GM21737 (cell line): ENCODE measurements at regions not wholly inside any gene's neighbourhood (a gene's known extent, or its start where the extent isn't known, plus 50 kb on each side); places are given as distances from the start of the nearest gene placed in this dataset.

Experiments
- ATAC-seq: cut with Tn5 transposase; IDR thresholded peaks from one replicate; pipeline ENCODE4 v1.9.1; 2021; ENCODE audit warnings: mild to moderate bottlenecking, moderate library complexity; ENCODE audit not compliant: unreplicated experiment

DNA sequence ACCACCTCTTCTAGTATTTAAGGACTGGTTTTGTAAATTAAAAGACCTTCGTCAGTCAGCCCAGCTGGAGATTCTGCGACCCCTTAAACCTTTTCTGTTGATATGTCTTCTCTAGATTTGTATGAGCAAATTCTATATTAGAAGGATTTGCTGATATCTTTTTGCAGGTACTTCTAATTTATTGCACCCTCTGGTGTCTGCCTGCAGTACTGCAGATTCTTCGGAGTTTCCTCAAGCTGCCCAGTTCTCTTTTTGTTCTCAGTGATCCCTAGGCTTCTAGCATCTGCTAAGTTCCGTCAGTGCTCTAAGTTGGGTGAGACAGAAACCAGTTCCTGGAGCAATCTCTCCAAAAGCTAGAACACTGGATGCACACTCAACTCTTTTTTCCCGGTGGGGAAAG lies 545.2 kb downstream of the C4orf33 start:
- no peak for ATAC-seq

- ATAC-seq = no peak
These were observed 549.5 kb downstream of the C4orf33 start for GRCh38 chr4:129645461-129645860.

GRCh38 chr4:129668092-129668491 lies 572.1 kb downstream of the C4orf33 start:
- no peak for ATAC-seq

GRCh38 chr4:129672941-129673340 lies 577.0 kb downstream of the C4orf33 start:
- no peak for ATAC-seq

GRCh38 chr4:129675036-129675435 lies 579.1 kb downstream of the C4orf33 start:
- ATAC-seq = no peak

DNA sequence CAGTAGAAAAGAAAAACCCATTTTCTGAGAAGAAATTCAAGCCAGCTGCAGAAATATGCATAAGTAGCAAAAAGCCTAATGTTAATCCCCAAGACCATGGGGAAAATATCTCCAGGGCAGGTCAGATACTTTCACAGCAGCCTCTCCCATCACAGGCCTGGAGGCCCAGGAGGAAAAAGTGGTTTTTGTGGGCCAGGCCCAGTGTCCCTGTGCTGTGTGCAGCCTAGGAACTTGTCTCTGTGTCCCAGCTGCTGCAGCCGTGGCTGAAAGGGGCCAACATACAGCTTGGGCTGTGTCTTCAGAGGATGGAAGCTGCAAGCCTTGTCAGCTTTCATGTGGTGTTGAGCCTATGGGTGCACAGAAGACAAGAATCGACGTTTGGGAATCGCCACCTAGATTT lies 581.0 kb downstream of the C4orf33 start:
- no peak for ATAC-seq

DNA sequence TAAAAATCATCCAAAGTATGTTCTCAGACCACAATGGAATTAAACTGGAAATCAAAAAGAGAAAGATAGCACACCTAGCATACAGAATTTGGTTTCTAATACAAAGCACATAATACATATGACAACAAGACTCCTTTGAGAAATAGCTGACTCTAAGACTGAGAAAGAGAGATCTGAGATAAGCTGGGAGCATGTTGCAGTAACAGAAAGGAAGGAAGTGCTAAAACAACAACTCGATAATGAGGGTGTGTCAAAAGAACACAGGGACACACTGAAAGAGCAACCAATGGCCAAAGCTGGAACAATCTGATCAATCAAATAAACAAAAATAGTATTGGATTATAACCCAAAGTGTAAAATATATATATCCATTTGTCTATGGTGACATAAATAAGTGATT lies 586.6 kb downstream of the C4orf33 start:
- ATAC-seq = no peak

GRCh38 chr4:129707949-129708348 lies 612.0 kb downstream of the C4orf33 start:
- no peak for ATAC-seq

DNA sequence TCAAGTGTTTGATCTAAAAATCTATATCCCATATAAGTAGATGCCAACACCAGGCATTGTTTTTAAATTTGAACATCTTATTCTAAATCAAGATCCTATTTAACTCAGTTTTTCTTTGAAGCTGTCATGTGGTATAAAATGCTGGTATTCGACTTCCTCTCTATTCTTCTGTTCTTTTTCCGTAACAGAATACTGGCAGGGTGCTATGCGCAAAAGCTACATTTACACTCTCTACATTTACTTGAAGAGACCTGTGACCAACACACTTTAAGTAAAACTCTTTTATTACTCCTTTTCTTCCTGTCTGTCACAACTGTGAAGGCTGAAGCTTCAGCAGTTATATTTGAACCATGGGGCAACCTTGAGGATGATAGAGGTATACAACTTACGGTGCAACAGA lies 612.8 kb downstream of the C4orf33 start:
- no peak for ATAC-seq

DNA sequence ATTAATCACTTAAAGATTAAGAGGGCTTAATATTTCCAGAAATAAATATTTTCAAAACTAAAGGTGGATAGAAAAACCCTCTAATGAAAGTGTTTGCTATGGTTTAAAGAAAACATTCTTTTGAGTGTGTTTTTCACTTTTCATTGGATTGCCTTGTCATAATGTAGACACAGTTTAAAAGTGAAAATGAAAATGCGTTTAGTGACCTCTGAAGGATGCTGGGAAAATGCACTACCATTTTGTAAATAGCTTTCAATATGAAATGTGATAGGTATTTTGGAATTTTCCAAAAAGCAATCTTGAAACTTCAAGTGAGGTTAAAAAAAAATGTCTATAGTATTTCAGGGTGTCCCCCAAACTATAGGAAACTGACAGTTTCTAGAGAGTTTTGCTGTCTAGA lies 642.2 kb downstream of the C4orf33 start:
- ATAC-seq = no peak

- no peak for ATAC-seq
These were observed 651.8 kb downstream of the C4orf33 start for GRCh38 chr4:129747756-129748155.

- no peak for ATAC-seq
These were observed 653.0 kb downstream of the C4orf33 start for GRCh38 chr4:129748991-129749390.

- ATAC-seq = no peak
These were observed 655.7 kb downstream of the C4orf33 start for GRCh38 chr4:129751646-129752045.

DNA sequence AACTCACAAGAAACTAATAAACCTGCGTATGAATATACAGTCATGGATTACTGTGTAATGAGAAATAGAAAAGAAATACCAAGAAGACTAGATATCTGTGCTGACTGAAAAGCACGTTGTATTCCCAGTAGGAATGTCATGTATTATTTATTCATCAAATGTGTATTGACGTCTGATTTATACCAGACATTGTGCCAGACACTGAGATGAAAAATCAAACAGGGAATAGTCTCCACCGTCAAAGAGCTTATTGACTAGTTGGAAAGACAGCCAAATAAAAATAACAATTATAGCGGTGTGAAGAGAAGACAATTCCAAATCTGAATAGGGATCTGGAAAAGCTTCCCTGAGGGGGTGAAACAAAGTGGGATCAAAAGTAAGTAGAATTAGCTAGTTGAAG lies 687.6 kb downstream of the C4orf33 start:
- ATAC-seq = no peak

- ATAC-seq = no peak
These were observed 692.5 kb downstream of the C4orf33 start for GRCh38 chr4:129788486-129788885.

DNA sequence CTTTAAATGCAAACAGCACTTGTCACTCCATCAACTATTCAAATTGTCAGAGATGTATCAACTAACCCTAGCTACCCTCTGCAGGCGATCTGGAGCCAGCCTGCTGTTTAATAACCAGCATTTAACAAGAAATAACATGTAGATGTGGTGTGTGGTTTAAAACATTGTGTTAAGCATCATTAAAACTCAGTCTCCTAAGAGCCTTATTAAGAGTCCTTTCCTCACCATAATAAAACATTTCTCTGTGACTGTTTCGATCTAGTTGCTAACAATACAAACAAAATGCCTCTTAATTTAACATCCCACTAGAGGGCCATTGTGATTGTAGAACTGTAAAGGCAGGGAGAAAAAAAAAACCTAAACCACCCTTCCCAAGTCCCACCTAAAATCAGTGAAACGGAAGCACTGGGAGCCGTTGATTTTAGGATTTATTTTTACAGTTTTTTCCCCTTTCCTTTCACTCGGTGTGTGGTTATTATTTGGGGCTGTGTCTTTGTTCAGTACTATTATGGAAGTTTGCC lies 708.6 kb downstream of the C4orf33 start:
- ATAC-seq = no peak

DNA sequence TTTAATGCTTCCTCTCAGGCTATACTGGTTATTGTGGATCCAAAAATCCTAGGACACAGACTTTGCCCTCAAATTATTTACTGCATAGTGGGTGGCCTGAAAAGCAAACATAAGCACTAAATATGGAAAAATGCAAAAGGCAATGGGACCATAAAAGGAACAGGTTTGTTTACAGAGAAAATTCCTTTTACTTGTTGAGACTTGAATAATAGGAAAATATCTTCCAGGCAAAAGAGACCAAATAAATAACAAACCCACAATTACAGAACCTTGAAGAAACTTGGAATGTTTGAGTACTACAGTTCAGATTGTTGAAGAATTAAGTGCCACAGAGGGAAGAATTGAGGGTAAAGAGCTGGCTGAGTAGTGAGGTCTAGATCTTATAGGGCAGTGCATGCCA lies 711.0 kb downstream of the C4orf33 start:
- no peak for ATAC-seq

DNA sequence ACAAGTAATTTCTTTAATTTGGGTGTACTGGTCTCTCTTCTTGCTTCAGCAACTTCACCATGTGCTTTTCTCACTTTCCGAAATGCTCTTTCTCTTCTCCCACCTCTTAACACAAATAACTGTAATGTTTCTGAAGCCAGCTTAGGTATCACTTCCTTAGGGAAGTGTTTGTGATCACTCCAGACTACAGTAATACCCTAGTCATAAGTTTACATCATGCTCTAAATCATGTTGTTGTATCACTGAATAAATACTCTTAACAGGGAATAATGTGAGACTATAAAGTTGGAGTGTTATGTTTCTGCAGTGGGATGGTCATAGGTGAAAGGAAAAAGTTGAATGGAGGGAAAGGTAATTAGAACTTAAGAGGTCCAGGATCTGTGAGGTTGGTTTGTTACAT lies 712.3 kb downstream of the C4orf33 start:
- no peak for ATAC-seq

DNA sequence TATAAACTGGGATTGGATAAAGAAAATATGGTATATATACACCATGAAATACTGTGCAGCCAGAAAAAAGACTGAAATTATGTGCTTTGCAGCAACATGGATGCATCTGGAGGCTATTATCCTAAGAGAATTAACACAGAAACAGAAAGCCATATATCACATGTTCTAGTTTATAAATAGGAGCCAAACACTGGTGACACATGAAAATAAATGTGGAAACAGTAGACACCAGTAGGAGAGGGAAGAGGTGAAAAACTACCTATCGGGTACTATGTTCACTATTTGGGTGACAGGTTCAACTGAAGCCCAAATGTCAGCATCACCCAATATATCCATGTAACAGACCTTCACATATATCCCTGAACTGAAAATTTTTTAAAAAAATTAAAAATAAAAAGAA lies 725.1 kb downstream of the C4orf33 start:
- no peak for ATAC-seq

DNA sequence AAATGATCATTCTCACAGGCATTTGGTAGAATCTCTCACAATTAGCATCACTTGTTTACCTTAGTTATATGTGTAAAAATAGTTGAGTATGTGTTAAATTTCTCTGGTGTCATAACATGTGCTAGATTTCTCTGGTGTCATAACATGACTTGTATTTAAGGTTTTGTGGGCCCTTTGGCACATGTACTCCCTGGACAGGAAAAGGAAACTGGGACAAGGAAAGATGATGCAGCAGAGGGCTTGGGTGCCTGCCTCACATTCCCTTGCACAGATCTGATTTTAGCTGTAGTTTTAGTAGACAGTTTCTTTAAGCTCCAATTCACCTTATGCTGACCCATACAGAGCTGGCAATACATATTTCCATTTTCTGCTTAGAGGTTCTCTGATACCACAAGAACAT lies 726.0 kb downstream of the C4orf33 start:
- ATAC-seq = no peak

DNA sequence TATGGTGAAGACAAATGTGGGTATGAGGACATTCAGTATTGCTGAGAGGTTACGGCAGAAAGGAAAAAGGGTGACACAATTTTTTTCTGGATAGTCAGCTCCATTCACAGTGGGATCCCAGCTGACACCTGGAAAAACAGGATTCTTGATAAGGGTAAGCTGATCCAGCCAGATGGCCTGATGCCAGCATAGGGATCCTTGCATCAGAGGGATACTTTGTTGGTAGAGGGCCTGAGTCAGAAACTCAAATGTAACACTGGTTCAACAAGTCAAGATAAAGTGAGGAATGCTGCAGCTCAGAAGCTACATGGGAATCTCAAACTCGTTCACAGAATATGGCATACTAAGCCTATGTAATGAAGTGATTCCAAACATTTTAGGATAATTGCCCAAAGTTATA lies 726.7 kb downstream of the C4orf33 start:
- ATAC-seq = no peak

GRCh38 chr4:129823105-129823504 lies 727.2 kb downstream of the C4orf33 start:
- no peak for ATAC-seq

DNA sequence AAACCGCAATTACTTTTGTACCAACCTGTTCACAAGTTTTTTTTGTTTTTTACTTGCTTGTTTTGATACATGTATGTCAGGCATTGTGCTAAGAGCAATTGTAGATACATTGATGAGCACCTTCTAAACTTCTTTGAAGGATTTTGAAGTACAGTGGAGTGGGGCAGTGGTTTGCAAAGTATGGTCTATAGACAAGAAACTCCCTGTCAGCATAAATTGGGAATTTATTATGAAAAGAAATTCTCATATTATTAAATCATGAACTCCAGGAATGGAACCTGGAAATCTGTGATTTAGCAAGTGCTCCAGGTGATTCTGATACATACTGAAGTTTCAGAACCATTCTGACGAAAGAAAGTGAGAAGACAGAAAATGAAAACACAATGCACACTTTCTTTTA lies 733.4 kb downstream of the C4orf33 start:
- ATAC-seq = no peak

DNA sequence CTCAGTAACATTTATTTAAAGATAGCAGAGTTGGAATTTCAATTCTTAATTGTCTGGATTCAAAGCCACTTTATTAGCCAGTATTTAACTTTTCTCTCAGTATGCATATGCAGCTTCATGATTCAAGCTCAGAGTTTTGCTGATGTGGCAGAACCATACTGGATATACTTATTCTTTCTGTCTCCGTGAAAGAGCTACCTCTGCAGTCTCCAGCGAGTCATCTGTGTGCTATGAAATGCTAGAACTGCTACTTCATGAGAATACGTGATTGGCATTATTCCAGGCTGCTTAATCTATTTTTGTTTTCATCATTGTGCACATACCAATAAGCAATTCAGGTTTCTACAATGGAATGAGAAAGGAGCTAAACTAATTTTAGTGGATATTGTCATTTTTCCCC lies 743.7 kb downstream of the C4orf33 start:
- no peak for ATAC-seq
